DOHH2 (cell line): ENCODE measurements at regions not wholly inside any gene's neighbourhood (a gene's known extent, or its start where the extent isn't known, plus 50 kb on each side); places are given as distances from the start of the nearest gene placed in this dataset.

Source experiments
- H3F3A ChIP-seq: fragments of 200-600 bp; sonication (generic), shearing (Covaris generic); 2 replicates; pipeline ENCODE4 v1.6.0; 2016; ENCODE audit warnings: antibody characterized with exemption, mild to moderate bottlenecking; ENCODE audit not compliant: control insufficient read depth, insufficient read depth
- H3K27ac ChIP-seq: fragments of 200-600 bp; sonication (generic); 2 replicates; pipeline ENCODE4 v1.5.1; 2014; ENCODE audit warnings: low read depth, mild to moderate bottlenecking, low read length, moderate library complexity
- H3K27me3 ChIP-seq: fragments of 200-600 bp; sonication (generic); 2 replicates; pipeline ENCODE4 v1.6.1; 2014; ENCODE audit warnings: mild to moderate bottlenecking, low read length, mixed read lengths; ENCODE audit not compliant: control insufficient read depth
- H3K36me3 ChIP-seq: fragments of 200-600 bp; sonication (generic); 2 replicates; pipeline ENCODE4 v1.6.1; 2014; ENCODE audit warnings: mild to moderate bottlenecking, low read length, moderate library complexity, mixed read lengths; ENCODE audit not compliant: control insufficient read depth
- H3K4me1 ChIP-seq: fragments of 200-600 bp; sonication (generic); 2 replicates; pipeline ENCODE4 v1.6.1; 2014; ENCODE audit warnings: mild to moderate bottlenecking, low read length, mixed read lengths; ENCODE audit not compliant: control insufficient read depth
- H3K4me2 ChIP-seq: fragments of 200-600 bp; sonication (generic); 2 replicates; pipeline ENCODE4 v1.6.0; 2014; ENCODE audit warnings: mild to moderate bottlenecking, low read length, moderate library complexity
- H3K4me3 ChIP-seq: fragments of 200-600 bp; sonication (generic); 2 replicates; pipeline ENCODE4 v1.5.1; 2014; ENCODE audit warnings: mild to moderate bottlenecking, low read length, mixed read lengths
- H3K79me2 ChIP-seq: fragments of 200-600 bp; sonication (generic); 2 replicates; pipeline ENCODE4 v1.6.1; 2014; ENCODE audit warnings: mild to moderate bottlenecking, low read length, mixed read lengths; ENCODE audit not compliant: control insufficient read depth
- H3K9me2 ChIP-seq: fragments of 200-600 bp; sonication (generic); replicated peaks from 2 replicates; pipeline ENCODE4 v1.6.1; 2014; ENCODE audit warnings: mild to moderate bottlenecking, low read length, mixed read lengths; ENCODE audit not compliant: control insufficient read depth
- H3K9me3 ChIP-seq: fragments of 200-600 bp; sonication (generic); 2 replicates; pipeline ENCODE4 v1.6.1; 2014; ENCODE audit warnings: antibody characterized with exemption, low read length, mixed read lengths; ENCODE audit not compliant: control insufficient read depth, insufficient read depth
- H4K20me1 ChIP-seq: fragments of 200-600 bp; sonication (generic); 2 replicates; pipeline ENCODE4 v1.6.0; 2014; ENCODE audit warnings: low read depth, mild to moderate bottlenecking, antibody characterized with exemption, low read length, moderate library complexity; ENCODE audit not compliant: control insufficient read depth, insufficient read depth
- EZH2phosphoT487 ChIP-seq: fragments of 200-600 bp; sonication (generic); IDR thresholded peaks from 2 replicates; pipeline ENCODE4 v1.6.1; 2017; ENCODE audit warnings: borderline replicate concordance, mild to moderate bottlenecking, antibody characterized with exemption, low read length, moderate library complexity, mixed read lengths
- TF ChIP-seq, protein P1 (sequence below): fragments of 200-600 bp; sonication (generic); IDR thresholded peaks from one replicate; pipeline ENCODE4 v1.5.1; 2014; ENCODE audit warnings: antibody characterized with exemption, mild to moderate bottlenecking, low read depth, low read length; ENCODE audit not compliant: poor library complexity, severe bottlenecking

DNA sequence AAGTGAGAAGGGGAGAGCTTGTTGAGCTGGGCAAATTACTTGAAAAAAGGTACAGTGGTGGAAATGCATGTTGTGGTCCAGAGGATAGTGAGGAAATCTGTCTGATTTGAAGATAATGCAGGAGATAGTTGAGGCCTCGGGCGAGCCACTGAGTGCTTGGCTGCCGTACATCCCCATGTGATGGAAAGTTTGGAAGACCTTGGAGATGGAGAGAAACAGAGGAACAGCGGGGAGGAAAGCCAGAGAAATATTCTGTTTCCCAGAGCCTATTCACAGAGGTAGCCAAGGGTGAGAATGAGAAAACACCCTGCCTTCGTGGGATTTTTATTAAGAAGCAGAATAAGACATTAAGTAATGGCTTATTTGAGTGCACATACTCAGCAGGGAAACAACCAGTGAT is 498.2 kb downstream of the BCL11B start:
- no peak overlapping the region for H3K4me3 ChIP-seq
- no peaks in the 10 kb centered on the region for H3K36me3 ChIP-seq
- no peaks in the 10 kb centered on the region for H3K4me1 ChIP-seq
- no peak overlapping the region for H3K27ac ChIP-seq
- no peak for TF ChIP-seq EZH2phosphoT487
- TF ChIP-seq, protein P1, sequence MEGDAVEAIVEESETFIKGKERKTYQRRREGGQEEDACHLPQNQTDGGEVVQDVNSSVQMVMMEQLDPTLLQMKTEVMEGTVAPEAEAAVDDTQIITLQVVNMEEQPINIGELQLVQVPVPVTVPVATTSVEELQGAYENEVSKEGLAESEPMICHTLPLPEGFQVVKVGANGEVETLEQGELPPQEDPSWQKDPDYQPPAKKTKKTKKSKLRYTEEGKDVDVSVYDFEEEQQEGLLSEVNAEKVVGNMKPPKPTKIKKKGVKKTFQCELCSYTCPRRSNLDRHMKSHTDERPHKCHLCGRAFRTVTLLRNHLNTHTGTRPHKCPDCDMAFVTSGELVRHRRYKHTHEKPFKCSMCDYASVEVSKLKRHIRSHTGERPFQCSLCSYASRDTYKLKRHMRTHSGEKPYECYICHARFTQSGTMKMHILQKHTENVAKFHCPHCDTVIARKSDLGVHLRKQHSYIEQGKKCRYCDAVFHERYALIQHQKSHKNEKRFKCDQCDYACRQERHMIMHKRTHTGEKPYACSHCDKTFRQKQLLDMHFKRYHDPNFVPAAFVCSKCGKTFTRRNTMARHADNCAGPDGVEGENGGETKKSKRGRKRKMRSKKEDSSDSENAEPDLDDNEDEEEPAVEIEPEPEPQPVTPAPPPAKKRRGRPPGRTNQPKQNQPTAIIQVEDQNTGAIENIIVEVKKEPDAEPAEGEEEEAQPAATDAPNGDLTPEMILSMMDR: no peak
- H3K9me3 ChIP-seq: no peaks in the 10 kb centered on the region
- H3F3A ChIP-seq: no peaks in the 10 kb centered on the region
- no peak overlapping the region for H3K4me2 ChIP-seq
- no peaks in the 10 kb centered on the region for H3K27me3 ChIP-seq
- no peaks in the 10 kb centered on the region for H3K9me2 ChIP-seq
- H4K20me1 ChIP-seq: no peaks in the 10 kb centered on the region
- no peaks in the 10 kb centered on the region for H3K79me2 ChIP-seq

DNA sequence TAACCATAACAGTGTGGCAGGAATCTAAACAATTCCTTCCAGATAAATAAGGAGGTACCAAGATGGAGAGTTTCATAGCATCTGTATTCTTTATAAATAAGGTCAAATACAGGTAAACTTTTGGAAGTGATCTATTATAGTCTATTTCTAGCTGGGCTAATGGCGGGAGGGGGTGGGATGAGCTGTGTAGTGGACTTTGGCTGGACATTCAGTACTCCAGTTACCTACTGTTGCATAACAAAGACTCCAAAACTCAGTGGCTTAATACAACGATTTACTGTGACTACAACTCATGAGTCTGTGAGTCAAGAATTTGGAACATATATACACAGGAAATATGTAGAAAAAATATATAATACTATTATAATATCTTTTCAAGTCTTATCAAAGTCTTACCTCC is 496.1 kb downstream of the BCL11B start:
- Histone ChIP-seq H3K9me3 (no peaks in the 10 kb centered on the region), H3F3A (no peaks in the 10 kb centered on the region), H3K79me2 (no peaks in the 10 kb centered on the region), H3K27ac (no peak overlapping the region), H4K20me1 (no peaks in the 10 kb centered on the region), H3K9me2 (no peaks in the 10 kb centered on the region), H3K27me3 (no peaks in the 10 kb centered on the region), H3K36me3 (no peaks in the 10 kb centered on the region), H3K4me2 (no peak overlapping the region), H3K4me3 (no peak overlapping the region), H3K4me1 (no peaks in the 10 kb centered on the region)
- TF ChIP-seq EZH2phosphoT487: no peak
- TF ChIP-seq, protein P1: no peak

DNA sequence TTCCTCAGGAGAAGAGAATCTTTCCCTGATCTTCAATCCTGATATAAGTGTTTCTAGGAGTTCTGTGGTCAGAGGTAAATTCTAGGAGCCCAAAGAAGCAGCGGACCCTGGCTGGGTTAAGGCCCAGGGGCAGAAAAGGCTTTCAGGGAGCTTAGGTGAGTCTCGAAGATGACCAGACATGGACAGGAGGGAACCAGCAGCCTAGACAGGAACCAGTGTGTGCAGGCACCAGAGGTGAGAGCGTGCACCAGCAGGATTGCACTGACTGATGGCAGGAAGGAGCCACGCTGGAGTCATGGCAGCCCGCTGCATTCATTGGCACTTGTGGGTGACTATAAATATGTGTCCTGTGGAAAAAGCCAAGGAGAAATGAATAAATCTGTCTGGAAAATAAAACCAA is 489.9 kb downstream of the BCL11B start:
- Histone ChIP-seq H3K4me1 (no peaks in the 10 kb centered on the region), H3K4me2 (no peak overlapping the region), H3K9me2 (no peaks in the 10 kb centered on the region), H3K27me3 (no peaks in the 10 kb centered on the region), H3K9me3 (no peaks in the 10 kb centered on the region), H3K27ac (no peak overlapping the region), H3K36me3 (no peaks in the 10 kb centered on the region), H3F3A (no peaks in the 10 kb centered on the region), H3K4me3 (no peak overlapping the region), H4K20me1 (no peaks in the 10 kb centered on the region), H3K79me2 (no peaks in the 10 kb centered on the region)
- no peak for TF ChIP-seq EZH2phosphoT487
- TF ChIP-seq, protein P1: no peak

DNA sequence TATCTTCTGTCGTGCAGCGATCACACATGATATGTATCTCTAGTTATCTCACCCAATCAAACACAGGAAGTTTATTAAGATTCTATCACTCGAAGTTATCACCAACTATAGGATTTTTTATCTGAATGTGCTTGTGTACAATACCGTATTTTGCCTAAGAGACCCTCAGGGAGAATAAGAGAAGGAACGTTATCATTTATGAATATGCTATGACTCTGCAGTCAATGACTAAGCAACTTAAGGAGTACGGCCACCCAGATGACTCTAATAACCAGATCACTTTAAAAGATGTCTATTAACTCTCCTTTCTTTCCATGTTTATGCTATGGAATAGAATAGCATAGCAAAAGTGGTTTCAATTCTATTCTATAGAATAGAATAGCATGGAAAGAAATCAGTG is 486.4 kb downstream of the BCL11B start:
- Histone ChIP-seq H3K9me3 (no peaks in the 10 kb centered on the region), H3K27ac (no peak overlapping the region), H3K4me1 (no peaks in the 10 kb centered on the region), H3K4me2 (no peak overlapping the region), H3F3A (no peaks in the 10 kb centered on the region), H3K9me2 (no peaks in the 10 kb centered on the region), H4K20me1 (no peaks in the 10 kb centered on the region), H3K79me2 (no peaks in the 10 kb centered on the region), H3K27me3 (no peaks in the 10 kb centered on the region), H3K4me3 (no peak overlapping the region), H3K36me3 (no peaks in the 10 kb centered on the region)
- TF ChIP-seq, protein P1: no peak
- TF ChIP-seq EZH2phosphoT487: no peak
